Upper lobe of left lung (tissue), 6 donors: ENCODE measurements at regions not wholly inside any gene's neighbourhood (a gene's known extent, or its start where the extent isn't known, plus 50 kb on each side); places are given as distances from the start of the nearest gene placed in this dataset.

ENCODE experiments used
- ATAC-seq, 2 donors: fragments of 200-7000 bp; cut with Tn5 transposase; one replicate each; pipeline ENCODE4 v1.9.1; 2022; ENCODE audit warnings: mild to moderate bottlenecking in 2 of 2, moderate library complexity in 2 of 2; ENCODE audit not compliant: low FRiP score in 2 of 2
- DNase-seq, 2 donors: peaks; one replicate each; pipeline ENCODE4 v3.0.0-alpha.2; 2019 to 2020
- H3K27ac ChIP-seq, 4 donors: fragments of 200-600 bp; sonication (generic); one replicate each; pipeline ENCODE4 v1.5.1; 2016 to 2019
- H3K27me3 ChIP-seq, 4 donors: fragments of 200-600 bp; sonication (generic); one replicate each; pipeline ENCODE4 v1.5.1; 2017 to 2019
- H3K36me3 ChIP-seq, 4 donors: fragments of 200-600 bp; sonication (generic); one replicate each; pipeline ENCODE4 v1.5.1; 2016 to 2019
- H3K4me1 ChIP-seq, 4 donors: fragments of 200-600 bp; sonication (generic); one replicate each; pipeline ENCODE4 v1.5.1; 2018 to 2019
- H3K4me3 ChIP-seq, 4 donors: fragments of 200-600 bp; sonication (generic); one replicate each; pipeline ENCODE4 v1.5.1; 2017 to 2019; ENCODE audit warnings: mild to moderate bottlenecking in 2 of 4, moderate library complexity in 1 of 4
- H3K9me3 ChIP-seq, 4 donors: fragments of 200-600 bp; sonication (generic); one replicate each; pipeline ENCODE4 v1.5.1; 2018 to 2019
- CTCF ChIP-seq, 6 experiments: fragments of 450-650 bp in 4 of 6; fragments of 200-600 bp in 2 of 6; sonication (generic) in 2 of 6; IDR thresholded peaks; one replicate each; pipeline ENCODE4 v1.5.1; 2016 to 2019; ENCODE audit warnings: antibody characterized with exemption in 6 of 6
- EP300 ChIP-seq, 4 donors: sonication (generic); formaldehyde crosslinking; IDR thresholded peaks; one replicate each; pipeline ENCODE4 v1.5.1; 2017; ENCODE audit warnings: antibody characterized with exemption in 4 of 4, control low read depth in 2 of 4
- POLR2A ChIP-seq, 4 donors: fragments of 450-650 bp; IDR thresholded peaks; one replicate each; pipeline ENCODE4 v1.5.1; 2016 to 2017; ENCODE audit warnings: antibody characterized with exemption in 4 of 4, mild to moderate bottlenecking in 2 of 4
- POLR2AphosphoS5 ChIP-seq, 2 donors: sonication (generic); formaldehyde crosslinking; IDR thresholded peaks; one replicate each; pipeline ENCODE4 v1.5.1; 2017; ENCODE audit warnings: antibody characterized with exemption in 2 of 2
- WGBS, 2 donors: methylation state at CpG; one replicate each; pipeline ENCODE4 v1.1.5; 2017 to 2018; 5-methylcytosine and 5-hydroxymethylcytosine counted together
- donor health status: DM: no; HTN: no; CAD: no; lungs with moderate emphysema.
- donor health status: DM: no; HTN: yes; CAD: no; lungs with severe emphysema.

GRCh38 chr3:187828579-187829452 lies 83.5 kb upstream of the BCL6 start:
- H3K4me3 ChIP-seq: no peak overlapping the region
- TF ChIP-seq EP300 (IDR thresholded peaks at IDR 0.05) (no peak), POLR2A (IDR thresholded peaks at IDR 0.05) (no peak), CTCF (IDR thresholded peaks at IDR 0.05) (no peak), POLR2AphosphoS5 (IDR thresholded peaks at IDR 0.05) (no peak)
- H3K9me3 ChIP-seq: no peaks in the 10 kb centered on the region
- DNase-seq (no peak), ATAC-seq (no peak)
- no peaks in the 10 kb centered on the region for H3K4me1 ChIP-seq
- WGBS, 2 donors: 56 to 69% methylated on average over 7 of the region's 7 CpGs
- H3K27ac ChIP-seq: no peak overlapping the region
- H3K36me3 ChIP-seq: no peaks in the 10 kb centered on the region
- H3K27me3 ChIP-seq: no peaks in the 10 kb centered on the region

- TF ChIP-seq POLR2AphosphoS5 (IDR thresholded peaks at IDR 0.05) (no peak), POLR2A (IDR thresholded peaks at IDR 0.05) (no peak), CTCF (IDR thresholded peaks at IDR 0.05) (no peak), EP300 (IDR thresholded peaks at IDR 0.05) (no peak)
- H3K4me1 ChIP-seq: no peaks in the 10 kb centered on the region
- no peaks in the 10 kb centered on the region for H3K9me3 ChIP-seq
- ATAC-seq (no peak), DNase-seq (no peak)
- H3K27ac ChIP-seq: no peak overlapping the region
- no peaks in the 10 kb centered on the region for H3K36me3 ChIP-seq
- H3K27me3 ChIP-seq: no peaks in the 10 kb centered on the region
- H3K4me3 ChIP-seq: no peak overlapping the region
- WGBS, 2 donors: 89 to 100% methylated on average over 1 of the region's 1 CpG
These were observed 84.9 kb upstream of the BCL6 start for GRCh38 chr3:187830181-187830580.

- no peak for TF ChIP-seq POLR2AphosphoS5 (IDR thresholded peaks at IDR 0.05)
- TF ChIP-seq CTCF (IDR thresholded peaks at IDR 0.05): no peak
- TF ChIP-seq EP300 (IDR thresholded peaks at IDR 0.05): no peak
- no peak for TF ChIP-seq POLR2A (IDR thresholded peaks at IDR 0.05)
- ATAC-seq: no peak
- 83 to 84% methylated on average over 7 to 9 of the region's 9 CpGs for WGBS, 2 donors
These were observed 86.1 kb upstream of the BCL6 start for GRCh38 chr3:187831125-187832051.

GRCh38 chr3:187832202-187832601 lies 86.9 kb upstream of the BCL6 start:
- Histone ChIP-seq H3K4me1 (no peaks in the 10 kb centered on the region), H3K27ac (no peak overlapping the region), H3K4me3 (no peak overlapping the region), H3K27me3 (no peaks in the 10 kb centered on the region), H3K36me3 (no peaks in the 10 kb centered on the region), H3K9me3 (no peaks in the 10 kb centered on the region)
- TF ChIP-seq EP300 (IDR thresholded peaks at IDR 0.05) (no peak), CTCF (IDR thresholded peaks at IDR 0.05) (no peak), POLR2A (IDR thresholded peaks at IDR 0.05) (no peak), POLR2AphosphoS5 (IDR thresholded peaks at IDR 0.05) (no peak)
- no peak for DNase-seq
- WGBS, 2 donors: 89 to 98% methylated on average over 3 of the region's 3 CpGs
- ATAC-seq: no peak

More at GRCh38 chr3:187831125-187832051, 86.1 kb upstream of the BCL6 start:
- Histone ChIP-seq H3K9me3 (no peaks in the 10 kb centered on the region), H3K4me3 (no peak overlapping the region), H3K4me1 (no peaks in the 10 kb centered on the region), H3K36me3 (no peaks in the 10 kb centered on the region), H3K27ac (no peak overlapping the region), H3K27me3 (no peaks in the 10 kb centered on the region)
- peak in 1 of 2 donors; percentile 17 for DNase-seq
